ENCODE measurements at regions not wholly inside any gene's neighbourhood (a gene's known extent, or its start where the extent isn't known, plus 50 kb on each side); places are given as distances from the start of the nearest gene placed in this dataset.

DNA sequence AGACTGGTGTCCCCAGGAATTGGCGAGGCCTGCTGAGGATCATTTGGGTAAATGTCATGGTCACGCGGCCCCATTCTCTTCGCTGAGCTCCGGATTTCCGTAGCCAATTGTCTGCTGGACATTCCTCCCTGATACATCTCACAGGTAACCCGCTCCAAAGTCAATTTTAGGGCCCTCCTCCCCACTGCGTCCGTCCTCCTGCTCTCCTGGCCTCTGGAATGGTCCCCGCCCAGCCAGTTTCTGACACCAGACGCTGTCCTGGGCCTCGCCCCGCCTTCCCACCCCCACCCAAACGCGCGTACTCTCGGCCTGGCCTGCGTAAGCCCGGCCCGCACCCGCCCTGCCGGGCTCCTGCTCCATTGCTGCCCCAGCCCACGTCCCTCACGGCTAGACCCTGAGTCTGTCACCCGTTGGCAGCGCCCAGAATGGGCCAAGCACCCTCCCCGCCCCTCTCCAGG lies 202.0 kb downstream of the AUH start:
- TF ChIP-seq SUZ12 (IDR thresholded peaks at IDR 0.05) (no peak), SP1 (IDR thresholded peaks at IDR 0.05) (no peak), ARNT (IDR thresholded peaks at IDR 0.05) (no peak), BHLHE40 (IDR thresholded peaks at IDR 0.05; ENCODE audit: borderline replicate concordance) (no peak), TARDBP (IDR thresholded peaks at IDR 0.05) (no peak), NFRKB (IDR thresholded peaks at IDR 0.05) (no peak), CTBP1 (IDR thresholded peaks at IDR 0.05; ENCODE audit: borderline replicate concordance) (no peak), ELF4 (IDR thresholded peaks at IDR 0.05) (no peak), FOXA1 (IDR thresholded peaks at IDR 0.05) (no peak), L3MBTL2 (conservative IDR thresholded peaks at IDR 0.05) (no peak), FOXM1 (IDR thresholded peaks at IDR 0.05; ENCODE audit: borderline replicate concordance) (no peak)
- TF ChIP-seq, protein P1, sequence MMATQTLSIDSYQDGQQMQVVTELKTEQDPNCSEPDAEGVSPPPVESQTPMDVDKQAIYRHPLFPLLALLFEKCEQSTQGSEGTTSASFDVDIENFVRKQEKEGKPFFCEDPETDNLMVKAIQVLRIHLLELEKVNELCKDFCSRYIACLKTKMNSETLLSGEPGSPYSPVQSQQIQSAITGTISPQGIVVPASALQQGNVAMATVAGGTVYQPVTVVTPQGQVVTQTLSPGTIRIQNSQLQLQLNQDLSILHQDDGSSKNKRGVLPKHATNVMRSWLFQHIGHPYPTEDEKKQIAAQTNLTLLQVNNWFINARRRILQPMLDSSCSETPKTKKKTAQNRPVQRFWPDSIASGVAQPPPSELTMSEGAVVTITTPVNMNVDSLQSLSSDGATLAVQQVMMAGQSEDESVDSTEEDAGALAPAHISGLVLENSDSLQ (IDR thresholded peaks at IDR 0.05) = no peak

Data from HEK293T (cell line).